NCI-H2081 treated with DMSO at 0.1 percent for 48 hours (cell line): ENCODE measurements at regions not wholly inside any gene's neighbourhood (a gene's known extent, or its start where the extent isn't known, plus 50 kb on each side); places are given as distances from the start of the nearest gene placed in this dataset.

Source experiments
- DNase-seq: peaks from one replicate; lab custom pipeline; 2025; lab: John Stamatoyannopoulos, UW

DNA sequence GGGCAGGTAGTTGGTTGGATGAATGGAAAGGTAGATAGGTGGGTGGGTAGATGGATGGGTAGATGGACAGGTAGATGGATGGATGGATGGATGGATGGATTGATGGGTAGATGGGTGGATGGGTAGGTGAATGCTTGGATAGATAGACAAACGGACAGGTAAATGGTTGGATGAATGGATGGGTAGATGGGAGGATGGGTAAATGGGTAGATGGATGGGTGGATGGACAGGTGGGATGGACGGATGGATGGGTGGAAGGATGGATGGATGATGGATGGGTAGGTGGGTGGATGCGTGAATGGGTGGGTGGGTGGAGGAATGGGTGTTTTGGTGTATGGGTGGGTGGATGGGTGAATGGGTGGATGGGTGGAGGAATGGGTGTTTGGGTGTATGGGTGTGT, 50.1 kb upstream of the ASAP2 start:
- DNase-seq, result no peak

DNA sequence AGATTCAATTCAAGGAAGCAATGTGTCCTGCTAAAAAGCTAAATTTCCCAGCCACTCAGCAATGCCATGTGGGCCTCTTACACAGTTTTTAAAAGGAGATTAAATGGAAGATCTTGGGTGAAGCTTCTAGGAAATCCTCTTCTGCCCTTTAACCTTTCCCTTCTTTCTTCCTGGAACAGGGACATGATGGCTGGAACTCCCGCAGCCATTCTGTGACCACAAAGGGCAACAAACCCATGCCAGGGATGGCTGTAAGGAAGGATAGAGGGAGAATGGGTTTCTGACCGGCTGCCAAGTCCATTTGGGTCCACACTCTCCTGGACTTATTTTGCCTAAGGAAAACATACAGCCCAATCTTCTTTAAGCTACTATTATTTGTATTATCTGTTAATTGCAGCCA, 52.6 kb upstream of the ASAP2 start:
- DNase-seq, result no peak

DNA sequence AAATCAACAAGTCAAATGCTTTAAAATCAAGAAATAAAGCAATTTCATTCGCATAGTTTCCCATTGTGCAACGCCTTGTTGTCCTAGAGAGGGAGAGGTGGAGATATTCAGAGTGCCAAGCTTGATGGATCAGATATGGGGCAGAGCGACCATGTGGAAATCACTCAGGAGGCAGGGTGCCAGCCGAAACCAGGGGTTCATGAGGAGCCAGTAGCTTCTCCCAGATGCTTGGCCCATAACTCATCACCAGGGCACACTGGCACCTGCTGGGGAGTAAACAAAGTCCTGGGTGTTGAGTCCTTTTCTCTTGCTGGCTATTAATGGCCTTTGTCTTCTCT, 53.0 kb upstream of the ASAP2 start:
- no peak for DNase-seq

DNA sequence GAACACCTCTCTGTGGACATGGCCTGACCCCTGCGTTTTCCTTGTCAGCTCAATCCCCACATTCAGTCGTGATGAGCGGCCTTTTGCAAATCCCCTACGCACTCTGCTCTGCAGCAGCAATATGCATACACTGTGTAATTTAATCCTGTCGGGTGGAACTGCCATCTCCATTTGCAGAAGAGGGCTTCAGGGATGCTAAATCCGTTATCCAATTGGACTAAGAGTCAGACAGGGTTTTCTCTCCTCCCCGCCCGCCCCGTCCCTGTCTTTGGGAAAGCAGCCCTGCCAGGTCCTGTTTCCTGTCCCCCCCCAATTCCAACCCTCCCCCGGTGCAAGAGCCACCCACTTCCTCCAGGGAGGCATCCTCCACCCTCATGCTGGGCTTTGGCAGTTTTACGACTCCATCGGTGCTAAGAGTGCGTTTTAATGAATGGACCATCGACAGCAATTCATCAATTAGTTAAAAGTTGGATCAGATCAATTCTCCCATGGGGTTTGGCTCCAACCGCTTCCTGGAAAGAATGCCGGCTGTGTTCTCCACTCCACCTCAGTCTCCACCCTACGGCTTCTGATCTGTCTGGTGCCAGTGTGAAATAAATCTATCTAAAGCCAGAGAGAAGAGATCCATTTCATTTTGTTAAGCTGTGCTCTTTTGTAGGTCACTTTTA, 53.5 kb upstream of the ASAP2 start:
- DNase-seq, result no peak

DNA sequence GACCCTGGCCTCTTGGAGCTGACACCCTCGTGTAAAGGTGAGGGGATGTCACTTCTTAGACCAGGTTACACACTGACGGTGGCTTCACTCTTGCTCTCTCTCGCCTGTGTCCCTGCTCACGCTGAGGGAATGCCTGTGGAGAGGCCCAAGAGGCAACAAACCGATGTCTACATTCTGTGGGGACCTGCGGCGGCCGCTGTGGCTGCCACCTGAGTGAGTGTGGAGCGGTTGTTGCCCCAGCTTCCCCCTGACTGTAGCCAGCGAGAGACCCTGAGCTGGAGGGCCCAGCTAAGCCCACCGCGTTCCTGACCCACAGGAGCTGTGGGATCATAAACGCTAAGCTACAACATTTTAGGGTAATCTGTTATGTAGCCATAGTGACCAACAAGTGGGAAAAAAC, 55.7 kb upstream of the ASAP2 start:
- no peak for DNase-seq

DNA sequence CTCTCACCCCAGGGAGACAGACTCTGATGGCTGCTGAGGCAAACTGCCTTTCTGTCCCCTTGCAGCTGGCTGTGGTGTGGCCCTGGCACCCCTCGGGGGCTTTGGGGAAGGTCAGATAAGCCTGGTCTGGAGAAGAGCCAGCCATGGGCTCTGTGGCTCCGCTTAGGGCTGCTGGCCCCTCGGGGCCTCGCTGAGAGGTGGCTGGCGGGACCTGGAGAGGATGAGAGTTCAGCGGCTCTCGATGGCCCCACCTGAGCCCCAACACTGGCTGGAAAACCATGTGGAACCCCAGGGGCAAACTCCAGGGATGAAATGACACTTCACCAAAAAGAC, 56.1 kb upstream of the ASAP2 start:
- no peak for DNase-seq

DNA sequence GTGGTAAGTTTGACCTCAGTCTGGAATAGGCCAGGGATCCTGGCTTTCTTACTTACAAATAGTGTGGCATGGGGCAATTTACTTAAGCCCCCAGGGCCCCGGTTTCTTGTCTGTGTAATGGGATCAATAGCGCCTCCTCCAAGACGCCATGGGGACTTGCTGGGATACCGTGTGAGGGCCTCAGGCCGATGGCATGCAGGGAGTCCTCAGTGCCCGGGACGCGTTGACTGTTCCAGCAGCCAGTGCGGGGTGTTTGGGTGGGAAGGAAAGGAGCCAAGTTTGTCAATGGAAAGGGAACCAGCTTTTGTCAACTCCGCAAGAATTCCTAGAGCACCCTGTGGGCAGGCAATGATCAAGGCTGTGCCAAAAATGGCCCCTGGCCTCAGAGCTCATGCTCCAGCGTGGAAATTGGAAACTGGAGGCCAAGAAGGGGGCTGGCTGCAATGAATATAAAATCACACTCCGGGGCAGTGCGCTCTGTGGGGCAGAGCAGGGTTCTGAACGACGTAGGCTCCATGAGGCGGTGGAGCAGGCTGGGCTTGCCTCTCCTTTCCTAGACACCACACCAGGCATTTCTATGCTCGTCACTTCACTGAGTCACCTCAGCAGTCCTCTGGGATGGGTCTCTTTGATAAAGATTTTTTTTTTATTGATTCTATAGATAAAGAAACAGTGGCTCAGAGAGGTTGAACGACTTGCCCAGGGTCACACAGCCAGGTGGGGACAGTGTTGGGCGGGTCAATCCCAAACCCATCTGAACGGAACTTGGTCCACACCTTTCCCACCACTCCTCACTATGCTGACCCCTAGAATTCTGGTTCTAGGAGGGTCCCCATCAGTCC, 56.7 kb upstream of the ASAP2 start:
- DNase-seq, result no peak

DNA sequence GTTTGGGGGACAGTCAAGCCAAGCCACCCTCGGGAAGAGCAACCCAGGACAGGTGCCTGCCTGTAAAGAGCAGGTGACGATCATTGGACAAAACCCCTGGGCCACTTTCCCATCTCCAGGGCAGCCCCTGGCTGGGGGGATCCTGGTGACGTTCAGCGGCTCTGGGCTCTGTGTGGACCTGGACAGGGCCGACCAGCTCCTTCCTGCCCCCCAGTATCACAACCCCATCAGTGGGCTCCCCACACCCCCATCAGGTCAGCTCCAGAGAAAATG, 57.3 kb upstream of the ASAP2 start:
- no peak for DNase-seq

DNA sequence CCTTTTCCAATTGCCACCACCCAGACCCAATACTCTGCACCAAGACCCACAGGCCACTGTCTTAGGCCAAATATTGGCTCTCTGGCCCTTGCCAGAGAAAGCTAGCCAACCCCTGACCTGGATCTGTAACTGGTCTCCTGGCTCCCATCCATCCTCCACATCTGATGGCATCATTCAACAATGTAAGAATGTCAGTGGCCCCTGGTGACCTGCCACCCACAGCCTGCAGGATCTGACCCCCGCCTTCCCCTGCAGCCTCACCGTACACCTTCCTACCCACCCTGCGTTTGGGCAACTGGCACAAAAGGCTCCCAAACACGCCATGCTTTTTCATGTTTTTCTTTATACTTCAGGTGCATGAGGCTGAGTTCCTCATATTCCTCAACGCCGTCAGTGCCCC, 60.0 kb upstream of the ASAP2 start:
- no peak for DNase-seq

DNA sequence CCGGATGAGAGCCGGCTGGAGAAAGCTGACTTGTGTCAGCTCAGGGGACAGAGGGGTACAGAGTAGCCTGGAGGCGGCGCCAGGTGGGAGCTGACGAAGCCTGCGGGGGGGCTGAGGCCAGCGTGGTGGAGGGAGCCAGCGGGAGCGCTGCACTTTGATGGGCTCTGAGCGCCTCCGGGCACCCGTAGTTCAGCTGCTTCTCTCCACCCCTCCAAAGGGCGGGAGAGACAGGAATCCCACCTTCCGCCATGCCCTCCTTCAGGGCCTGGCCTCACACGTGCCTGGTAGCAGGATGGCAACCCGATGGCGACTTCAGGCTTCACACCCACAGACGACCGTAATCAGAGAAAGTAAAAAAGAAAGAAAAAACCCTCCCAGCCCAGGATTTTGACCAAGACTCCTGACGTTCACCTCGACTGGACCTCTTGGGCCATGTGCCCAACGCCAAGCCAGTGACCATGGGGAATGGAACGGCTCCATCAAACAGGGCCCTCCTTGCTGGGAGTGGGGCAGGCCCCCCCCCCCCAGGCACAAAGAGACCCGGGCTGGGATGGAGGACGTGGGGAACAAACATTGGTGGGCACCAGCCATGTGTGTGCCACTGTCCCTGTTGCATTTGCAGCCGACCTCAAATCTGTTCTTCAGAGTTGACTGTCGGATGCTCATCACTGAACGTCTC, 60.7 kb upstream of the ASAP2 start:
- no peak for DNase-seq

DNA sequence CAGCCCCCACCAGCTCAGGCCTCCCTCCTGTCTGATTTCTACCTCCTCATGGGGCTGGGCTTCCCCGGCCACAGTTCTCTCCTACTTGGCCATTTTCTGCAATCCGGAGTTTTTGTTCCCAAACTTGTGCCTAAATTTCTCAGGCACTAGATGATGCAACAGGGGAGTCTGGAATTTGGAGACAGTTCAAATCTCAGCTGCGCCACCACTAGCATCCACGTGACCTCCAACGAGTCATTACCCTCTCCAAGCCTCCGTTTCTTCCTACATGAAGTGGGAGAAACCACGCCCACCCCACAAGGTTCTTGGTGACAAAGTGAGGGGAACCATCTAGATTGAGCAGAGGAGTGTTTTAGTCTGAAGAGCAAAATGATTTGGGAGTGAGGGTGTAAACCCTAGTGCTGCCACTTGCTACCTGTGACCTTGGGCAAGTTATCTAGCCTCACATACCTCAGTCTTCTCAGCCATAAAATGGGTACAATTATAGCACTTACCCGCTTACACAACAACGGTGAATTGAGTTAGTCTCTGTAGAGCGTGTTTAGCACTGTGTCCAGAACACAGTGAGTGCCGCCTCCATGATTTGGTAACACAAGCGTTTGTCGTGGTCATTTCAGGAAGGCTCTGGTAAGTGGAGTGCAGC, 61.4 kb upstream of the ASAP2 start:
- DNase-seq, result no peak

DNA sequence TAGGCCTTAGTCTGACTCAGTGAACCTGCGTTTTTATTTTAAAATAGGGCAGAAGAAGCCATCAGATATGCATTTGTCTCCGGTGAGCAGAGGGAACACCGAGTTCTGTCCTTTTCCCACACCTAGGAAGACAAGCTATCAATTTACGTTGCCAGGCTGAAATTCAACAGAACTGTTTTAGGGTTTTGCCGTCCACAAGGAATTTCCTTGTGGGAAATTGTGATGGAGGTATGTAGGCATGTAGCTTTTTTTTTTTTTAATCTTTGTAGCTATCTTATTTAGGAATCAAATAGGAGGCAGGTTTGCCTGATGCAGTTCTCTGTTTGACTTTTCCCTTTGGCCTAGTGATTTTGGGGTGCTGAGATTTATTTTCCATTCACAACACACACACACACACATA, 62.0 kb upstream of the ASAP2 start:
- DNase-seq, result no peak

DNA sequence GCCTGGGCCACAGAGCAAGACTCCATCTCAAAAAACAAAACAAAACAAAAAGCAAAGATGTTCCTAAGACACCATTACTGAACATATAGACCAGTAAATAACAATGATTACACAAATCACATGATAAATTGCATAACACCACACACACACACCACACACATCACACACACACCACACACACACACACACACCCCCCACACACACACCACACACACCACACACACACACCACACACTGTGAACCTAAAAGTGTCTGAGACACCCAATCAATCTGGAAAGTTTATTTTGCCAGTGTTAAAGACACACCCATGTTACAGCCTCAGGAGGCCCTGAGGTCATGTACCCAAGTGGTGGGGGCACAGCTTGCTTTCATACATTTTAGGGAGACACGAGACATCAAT, 62.6 kb upstream of the ASAP2 start:
- DNase-seq, result no peak

DNA sequence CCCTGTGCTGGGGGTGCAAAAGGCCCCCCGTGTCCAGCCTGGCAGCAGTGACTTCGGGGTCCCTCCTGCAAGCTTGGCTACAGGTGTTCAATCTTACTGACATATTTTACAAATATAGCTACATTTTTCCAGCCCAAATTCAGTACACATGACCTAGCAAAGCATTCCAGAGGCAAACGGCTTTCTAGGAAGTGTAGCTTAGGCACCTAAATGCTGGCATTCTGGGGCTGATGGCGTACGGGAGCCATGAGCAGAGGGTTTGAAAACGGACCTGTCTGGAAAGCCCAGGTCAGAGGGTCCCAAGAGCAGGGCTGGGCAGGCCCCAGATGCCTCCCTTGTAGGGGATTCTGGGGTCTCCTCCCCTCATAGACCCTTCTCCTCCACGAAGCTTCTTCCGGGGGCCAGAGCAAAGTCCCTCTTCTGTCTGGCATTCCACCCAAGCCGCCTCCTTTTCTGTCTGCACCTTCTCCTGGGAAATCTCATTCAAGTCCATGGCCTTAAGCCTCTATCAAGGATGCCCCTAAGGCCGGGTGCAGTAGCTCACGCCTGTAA, 63.3 kb upstream of the ASAP2 start:
- DNase-seq, result no peak

DNA sequence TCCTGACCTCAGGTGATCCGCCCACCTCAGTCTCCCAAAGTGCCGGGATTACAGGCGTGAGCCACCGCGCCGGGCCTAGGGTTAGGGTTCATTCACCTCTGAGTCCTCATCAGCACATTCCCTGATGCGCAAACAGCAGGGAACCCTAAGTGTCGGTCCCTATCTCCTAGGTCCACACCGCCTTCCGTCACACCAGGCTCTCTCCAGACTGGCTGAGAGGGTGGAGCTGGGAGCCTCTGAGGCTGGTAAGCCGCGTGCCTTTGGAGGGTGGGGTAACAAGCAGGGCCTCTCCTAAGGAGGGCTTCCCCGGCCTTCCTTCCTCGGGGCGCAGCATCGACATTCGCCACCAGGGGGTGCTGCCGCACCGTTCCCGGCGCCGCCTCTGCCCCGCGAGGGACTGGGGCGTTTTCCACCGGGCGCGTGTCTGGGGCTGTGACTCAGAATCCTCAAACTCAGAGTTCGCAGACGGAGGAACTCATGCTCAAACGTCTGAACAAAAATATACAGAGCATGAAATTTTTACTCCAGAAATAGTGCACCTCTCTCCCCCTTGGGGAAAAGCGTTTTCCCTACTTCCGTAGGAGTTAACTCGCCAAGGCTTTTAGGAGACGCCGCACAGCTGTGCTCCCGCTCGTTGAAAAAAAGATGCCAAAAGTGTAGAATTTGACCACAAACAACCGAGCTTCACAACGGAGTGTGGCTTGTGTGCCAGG, 63.9 kb upstream of the ASAP2 start:
- no peak for DNase-seq

DNA sequence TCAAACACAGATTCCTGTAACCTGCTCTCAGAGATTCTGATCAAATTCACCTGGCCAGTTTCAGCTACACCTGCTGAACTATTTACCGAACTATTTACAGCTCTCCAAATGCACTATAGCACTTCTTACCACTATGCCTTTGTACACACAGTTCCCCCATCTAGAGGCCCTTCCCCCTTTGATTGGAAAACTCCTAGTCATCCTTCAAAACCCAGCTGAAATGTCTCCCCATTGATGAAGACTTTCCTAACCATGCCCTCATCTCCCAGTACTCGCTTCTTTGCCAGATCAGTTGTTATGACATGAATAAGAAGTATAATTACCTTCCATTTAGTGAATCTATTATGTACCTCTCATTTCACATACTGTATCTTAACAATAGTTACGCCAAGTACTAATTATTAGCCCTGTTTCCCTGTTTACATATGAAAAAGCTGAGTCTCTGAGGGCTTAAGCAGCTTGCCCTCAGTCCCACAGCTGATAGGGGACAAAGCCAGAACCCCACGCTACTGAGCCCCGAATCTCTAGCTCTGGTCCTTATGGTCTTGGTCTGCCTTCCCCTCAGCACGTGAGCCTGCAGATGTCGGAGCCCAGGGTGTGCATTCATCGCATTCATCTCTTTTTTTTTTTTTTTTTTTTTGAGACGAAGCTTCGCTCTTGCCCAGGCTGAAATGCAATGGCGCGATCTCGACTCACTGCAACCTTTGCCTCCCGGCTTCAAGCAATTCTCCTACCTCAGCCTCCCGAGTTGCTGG, 64.7 kb upstream of the ASAP2 start:
- DNase-seq, result no peak

DNA sequence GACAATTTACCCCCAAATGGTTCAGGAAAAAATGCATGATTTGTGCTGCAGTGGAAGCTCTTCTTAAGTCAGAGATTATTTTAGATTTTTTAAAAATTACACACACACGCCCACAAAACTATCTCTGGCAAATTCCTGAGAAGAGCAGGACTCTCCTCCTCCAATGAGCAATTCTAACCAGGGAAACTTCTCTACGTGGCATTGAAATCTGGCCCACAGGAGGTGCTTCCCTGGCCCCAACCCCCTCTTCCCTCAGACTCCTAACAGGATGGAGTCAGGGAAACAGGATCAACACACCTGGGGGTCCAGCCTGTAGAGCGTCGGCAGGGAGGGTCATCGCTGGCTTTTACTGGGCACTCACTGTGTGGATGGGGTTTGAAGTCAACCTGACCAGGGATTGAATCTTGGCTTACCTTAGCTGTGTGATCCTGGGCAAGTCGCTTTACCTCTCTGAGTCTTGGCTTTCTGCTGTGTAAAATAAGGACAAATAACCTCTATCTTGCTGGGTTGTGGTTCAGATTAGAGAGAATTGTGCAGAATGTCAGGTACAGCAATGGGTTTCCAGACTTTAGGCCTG, 65.4 kb upstream of the ASAP2 start:
- no peak for DNase-seq

DNA sequence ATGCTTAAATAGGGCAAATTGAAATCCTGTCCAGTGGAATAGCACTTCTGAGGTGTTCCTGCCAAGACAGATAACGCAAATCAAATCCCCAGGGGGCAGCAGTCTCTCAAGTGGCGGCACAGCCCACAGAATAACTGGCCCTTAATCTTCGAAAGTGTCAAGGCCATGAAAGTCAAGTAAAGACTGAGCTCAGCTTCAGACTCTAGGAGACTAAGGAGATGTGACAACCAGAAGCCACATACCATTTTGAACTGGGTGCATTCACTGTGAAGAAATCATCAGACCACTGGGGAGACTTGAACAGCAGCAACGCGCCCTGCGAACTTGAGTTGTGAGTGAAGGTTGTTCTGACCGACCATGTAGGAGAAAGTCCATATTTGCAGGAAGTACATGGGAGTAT, 66.0 kb upstream of the ASAP2 start:
- DNase-seq, result no peak

DNA sequence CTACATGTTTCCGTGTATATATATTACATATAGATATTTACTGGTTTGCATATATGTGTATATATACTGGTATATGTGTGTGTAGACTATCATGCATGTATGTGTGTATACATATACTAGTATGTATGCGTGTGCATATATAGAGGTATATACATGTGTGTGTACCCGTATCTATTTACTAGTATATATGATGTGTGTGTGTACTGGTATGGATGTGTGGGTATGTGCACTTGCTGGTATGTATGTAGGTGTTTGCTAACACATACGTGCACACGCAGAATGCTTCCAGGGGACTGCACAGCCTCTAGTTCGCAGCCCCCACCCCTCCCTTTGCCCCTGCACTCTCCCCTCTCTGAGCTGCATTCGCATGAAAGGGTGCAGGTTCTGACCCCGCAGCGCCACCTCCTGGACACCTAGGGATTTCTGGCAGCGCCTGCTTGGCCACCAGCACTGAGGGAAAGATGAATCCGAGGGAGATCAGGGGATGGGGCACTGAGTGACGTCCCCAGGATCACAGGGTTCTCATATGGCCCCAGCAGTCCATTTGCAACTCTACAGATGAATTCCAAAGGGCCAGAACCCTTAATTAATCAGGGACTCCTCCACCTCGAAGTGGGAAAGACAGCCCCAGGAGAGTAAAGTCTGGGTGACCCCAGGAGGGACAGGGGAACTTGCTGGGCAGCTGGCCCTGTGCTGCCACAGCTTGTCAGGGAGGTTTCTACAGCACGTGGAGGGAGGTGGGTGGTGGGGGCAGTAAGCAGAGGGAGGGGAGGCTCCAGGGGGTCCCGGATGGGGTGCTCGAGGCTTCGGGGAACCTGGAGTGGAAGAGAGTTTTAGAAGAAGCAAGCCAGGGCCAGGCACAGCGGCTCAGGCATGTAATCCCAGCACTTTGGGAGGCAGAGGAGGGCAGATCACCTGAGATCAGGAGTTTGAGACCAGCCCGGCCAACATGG, 66.8 kb upstream of the ASAP2 start:
- DNase-seq, result no peak
